Activated CD4-positive, alpha-beta T cell treated with anti-CD3 and anti-CD28 coated beads, Interleukin-2, amount 50 U/mL, for 16 hours (primary cell): ENCODE measurements at regions not wholly inside any gene's neighbourhood (a gene's known extent, or its start where the extent isn't known, plus 50 kb on each side); places are given as distances from the start of the nearest gene placed in this dataset.

Experiments used
- DNase-seq: peaks from one replicate; pipeline ENCODE4 v3.0.0-alpha.2; 2020

DNA sequence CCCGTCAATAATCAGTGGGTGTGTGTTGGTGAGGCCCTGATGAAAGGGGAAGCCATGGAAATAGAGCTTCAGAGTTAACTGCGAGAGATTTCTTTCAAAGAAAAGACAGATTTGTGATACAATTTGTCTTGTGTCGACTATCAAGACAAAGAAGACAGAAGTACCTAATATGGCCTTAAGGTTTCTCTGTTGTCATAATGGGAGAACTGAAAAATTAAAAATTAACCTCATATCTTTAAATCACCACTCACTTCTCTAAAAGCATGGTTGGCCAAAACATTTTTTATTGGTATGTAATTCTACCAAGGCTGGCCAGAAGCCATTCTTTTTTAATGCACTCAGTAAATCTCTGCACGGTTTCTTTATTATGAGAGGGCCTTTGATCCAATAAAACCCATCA lies 282.9 kb upstream of the WWC1 start:
- DNase-seq = no peak

DNA sequence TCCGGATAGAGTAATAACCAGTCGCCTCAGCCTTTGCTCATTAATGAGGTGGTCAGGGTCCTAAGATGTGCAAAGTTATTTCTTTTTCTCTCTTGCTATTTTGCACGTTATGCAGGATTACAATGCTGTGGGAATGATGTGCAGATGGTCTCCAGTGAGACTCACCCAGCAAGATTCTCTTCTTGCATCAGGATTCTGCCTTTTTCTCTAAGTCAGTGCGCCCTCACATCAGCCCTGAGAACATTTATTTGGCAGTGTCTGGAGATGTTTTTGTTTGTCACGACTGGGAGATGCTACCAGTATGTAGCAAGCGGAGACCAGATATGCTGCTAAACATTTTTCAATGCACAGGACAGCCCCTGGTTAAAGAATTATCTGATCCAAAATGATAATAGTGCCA lies 280.3 kb upstream of the WWC1 start:
- no peak for DNase-seq

DNA sequence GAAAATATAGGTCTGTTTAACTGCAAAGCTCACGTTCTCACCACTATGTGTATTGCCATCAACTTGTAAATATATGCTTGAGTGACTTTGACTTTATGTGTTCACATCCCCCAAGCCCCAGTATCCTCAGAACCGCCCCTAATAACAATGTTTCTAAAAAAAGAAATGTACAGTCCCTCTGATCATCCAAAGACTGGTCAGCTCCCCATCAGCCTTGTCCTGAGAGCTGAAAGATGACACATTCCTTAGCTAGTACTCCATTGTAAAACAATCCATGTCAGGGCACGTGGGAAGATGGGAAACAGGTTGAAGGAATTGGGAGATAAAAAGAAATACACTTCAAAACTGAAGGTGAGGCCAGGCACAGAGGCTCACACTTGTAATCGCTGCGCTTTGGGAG lies 279.4 kb upstream of the WWC1 start:
- DNase-seq = no peak

DNA sequence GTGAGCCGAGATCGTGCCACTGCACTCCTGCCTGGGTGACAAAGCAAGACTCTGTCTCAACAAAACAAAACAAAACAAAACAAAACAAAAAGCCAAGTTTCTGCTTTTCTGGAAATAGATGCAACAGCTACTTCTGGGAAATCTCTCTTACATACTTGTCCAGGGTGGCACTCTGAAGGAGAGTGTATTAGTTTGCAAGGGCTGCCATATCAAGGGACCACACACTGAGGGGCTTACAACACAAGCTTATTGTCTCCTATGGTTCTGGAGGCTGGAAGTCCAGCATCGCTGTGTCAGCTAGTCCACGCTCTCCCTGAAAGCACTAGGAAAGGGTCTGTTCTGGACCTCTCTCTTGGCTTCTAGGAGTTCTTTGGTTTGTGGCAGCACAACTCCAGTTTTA lies 277.9 kb upstream of the WWC1 start:
- no peak for DNase-seq

DNA sequence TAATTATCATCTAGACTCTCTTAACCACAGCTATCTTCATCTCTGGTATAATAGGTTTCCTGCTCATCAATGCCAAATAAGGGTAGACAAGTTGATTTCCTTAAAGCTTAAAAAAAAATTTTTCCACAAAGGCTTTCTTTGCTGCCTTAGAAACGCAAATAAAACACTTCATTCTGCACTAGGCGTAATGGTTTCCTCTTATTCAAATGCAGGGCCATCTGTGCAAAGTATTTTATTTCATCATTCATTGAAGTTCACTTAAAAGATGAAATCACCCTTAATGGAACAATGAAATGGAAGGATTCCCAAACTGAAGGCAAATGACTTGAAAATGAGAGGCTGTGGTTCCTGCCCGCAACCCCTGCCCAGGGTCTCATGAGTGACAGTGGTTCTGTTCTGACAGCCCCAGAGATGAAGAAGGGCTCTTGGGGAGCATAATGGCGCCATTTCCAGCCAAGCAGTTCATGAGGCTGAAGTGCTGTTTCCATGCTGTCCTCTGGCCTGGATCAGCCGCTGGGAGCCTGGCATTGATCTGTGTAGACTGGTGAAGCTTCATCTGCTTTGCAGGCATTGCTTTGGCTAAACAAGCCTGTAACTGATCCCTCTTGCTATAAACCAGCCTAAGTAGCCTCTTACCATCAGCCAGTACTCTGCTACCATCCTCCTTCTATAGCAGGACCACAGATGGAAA lies 276.9 kb upstream of the WWC1 start:
- DNase-seq = no peak

DNA sequence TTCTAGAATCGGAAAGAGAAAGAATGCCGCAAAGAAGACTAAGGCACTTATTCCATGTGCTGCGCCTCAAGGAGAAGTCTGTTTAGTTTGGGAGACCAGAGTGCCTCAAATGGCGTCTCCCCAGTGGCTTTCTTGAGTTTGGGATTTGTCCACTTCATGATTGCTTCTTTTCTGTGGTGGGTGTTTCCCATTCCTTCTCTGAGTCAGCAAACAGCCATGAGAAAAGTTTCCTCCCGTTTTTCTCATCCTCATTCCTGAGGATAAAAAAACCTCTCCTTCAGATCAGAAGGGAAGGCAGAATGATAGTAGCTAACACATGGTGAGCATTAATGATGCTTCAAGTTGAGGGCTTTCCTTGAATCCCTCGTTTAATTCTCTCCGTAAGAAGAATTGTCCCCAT lies 275.9 kb upstream of the WWC1 start:
- DNase-seq = no peak

DNA sequence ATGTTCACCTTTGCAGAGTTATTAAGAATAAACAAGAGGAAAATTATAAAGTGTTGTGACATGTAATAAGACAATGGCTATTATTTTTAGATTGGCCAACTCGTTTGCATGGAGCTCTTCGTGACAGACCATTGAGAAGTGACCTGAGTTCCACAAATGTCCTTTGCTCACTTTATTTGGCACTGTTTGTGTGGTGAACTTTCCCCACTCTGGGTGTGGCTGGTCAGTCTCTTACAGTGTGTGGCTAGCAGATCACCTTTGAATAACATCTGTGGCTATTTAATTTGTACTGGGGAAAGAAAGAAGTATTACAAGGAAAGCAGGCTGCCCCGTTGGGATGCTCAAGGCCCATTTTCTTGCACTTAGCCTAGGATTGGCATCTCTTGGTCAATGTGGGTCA lies 274.1 kb upstream of the WWC1 start:
- no peak for DNase-seq

DNA sequence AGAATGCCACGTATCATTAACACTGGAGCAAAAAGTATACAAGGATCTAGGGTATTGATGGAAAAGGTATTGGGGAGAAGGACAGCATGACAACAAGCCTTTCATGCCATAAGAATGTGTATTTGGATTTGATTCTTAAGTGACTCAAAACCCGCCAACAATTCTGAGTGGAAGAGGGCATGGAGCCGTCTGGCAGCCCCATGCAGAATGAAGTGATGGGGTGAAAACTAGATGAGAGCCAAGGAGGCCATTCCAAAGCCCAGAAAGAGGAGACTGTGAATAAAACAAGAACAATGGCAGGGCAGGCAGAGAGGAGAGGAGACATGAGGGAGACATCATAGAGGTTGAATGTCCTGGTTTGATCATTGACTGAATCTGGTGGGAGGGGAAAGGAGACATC lies 272.3 kb upstream of the WWC1 start:
- no peak for DNase-seq

DNA sequence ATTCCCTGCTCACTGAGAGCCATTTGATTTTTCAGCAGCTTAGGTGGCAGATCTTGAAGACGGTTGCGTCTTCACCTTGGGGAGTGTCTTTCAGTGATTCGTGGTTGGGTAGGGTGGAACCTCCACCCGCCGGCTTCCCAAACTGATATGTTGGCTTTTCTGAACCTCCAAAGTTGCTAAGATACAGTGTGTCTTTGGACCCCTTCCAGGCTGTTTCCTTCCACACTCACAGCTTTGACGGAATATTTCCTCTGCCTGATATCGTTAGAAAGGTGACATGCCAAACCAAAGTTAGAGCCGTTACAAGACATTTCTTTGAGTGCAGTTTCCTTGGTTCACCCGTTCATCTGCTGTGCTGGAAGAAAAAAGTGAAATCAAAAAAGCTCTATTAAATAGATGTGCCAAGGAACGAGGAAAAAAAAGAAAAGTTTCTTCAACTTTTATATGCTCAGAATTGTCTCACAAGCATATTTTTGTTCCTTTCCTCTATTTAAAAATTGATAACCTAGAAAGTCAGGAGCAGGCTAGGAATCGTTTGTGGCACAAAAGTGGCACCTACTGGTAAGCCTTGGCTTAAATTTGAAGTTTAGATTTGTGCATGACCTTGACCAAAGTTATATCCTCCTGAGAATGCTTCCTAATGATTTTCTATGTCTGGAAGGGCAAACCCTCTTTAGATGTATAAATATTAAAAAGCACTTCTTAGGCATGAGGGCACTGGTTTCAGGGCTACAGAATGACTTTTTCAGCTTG lies 270.7 kb upstream of the WWC1 start:
- DNase-seq = no peak

DNA sequence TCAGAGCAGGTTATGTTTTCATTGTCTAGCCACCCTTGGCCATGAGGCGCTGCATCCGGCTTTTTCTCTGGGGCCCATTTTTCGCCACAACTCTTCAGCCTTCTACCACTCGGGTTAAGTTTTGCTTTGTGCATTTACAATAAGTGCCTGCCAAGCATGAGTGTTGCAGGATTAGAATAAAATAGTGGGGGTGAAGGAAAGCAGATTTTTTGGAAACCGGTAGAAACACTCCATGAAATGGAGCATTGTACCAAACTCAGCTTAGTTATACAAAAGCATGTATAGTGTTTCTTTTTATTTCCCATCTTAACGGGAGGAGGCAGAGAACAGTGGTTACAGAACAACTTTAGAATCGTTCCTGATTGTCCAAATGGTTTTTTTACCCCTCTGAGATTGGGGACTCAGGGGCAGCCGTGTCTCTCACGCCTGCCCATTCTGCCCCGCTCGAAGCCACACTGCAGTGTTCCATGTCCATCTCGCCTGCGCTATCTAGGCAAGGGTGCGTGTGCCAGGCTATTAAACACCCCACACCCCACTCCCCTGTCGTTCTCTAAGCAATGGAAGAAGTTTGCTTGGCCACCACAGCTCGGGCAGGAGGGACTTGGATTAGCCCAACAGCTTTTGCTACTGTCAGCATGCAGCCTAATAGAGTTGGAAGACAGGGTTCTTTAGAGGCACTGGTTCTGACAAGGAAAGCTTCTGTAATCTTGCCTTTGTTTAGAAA lies 268.8 kb upstream of the WWC1 start:
- DNase-seq = no peak

DNA sequence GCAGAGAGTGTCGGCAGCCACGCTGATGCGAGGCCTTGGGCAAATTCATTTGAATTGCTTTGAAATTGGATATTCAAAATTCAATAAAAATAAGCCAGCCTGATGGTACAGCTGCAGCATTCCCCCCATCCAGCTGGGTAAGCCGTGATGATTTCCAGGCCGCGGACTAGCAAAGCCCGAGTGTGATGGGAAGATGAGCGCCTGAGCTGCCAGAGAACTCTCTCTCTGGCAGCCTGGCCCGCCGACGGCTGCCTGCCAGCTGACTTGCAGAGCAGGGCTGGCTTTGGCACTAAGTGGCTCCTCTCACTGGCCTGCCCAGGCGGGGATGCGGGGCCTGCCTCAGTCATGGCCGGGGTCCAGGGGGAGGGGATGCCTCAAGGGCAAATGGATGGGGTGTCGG lies 268.3 kb upstream of the WWC1 start:
- DNase-seq = no peak

DNA sequence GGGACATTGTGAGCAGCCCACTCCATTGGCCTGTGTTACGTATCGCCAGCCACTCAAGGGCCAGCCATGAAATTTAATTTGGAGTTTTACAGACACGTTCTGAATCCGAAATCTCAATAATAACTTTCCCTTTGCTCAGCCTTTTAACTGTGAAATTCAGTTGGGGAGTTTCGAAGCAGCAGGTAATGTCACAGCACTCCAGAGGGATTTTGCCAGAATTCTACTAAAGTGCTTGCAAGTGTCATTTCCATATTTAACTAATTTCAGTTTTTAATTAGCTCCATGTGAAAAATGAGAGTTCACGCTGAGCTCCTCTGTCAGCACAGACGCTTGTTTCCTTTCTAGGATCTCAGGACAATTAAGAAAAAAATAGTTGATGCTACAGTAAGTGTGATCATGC lies 267.1 kb upstream of the WWC1 start:
- no peak for DNase-seq

DNA sequence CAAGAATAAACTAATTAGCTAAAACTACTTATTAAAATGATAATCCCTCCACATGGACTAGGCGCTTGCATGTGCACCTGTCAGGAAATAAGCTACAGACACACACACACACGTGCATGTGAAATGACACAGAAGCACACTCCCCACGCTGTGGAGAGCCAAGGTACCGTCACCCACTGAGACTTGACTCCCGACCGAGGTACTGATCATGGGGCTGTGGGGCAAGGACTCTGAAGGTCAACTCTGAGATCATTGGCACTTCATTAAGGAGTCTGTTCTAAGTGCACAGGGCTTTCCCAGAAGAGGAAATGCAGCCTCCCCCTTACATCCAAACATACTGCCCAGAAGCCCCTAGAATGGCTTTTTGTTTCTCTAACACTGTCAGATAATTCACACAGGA lies 264.4 kb upstream of the WWC1 start:
- no peak for DNase-seq

DNA sequence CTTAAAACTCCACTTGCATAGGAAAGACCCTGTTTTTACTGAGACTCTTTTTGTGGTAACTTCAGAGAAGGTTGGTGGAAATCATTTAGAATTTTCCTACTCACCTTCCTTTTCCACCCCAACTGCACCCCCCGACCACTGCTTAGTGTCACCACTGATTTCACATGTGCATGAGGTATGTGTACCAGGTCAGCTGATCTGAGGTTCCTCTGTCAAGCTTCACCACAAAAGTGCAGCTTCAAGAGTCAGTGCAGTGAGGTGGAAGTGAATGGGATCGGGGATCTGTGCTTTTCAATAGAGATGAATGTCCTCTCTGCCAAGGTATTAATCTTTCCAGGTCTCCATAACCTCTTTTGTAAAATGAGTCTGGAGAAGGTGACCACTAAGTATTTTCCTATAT lies 260.5 kb upstream of the WWC1 start:
- DNase-seq = no peak

DNA sequence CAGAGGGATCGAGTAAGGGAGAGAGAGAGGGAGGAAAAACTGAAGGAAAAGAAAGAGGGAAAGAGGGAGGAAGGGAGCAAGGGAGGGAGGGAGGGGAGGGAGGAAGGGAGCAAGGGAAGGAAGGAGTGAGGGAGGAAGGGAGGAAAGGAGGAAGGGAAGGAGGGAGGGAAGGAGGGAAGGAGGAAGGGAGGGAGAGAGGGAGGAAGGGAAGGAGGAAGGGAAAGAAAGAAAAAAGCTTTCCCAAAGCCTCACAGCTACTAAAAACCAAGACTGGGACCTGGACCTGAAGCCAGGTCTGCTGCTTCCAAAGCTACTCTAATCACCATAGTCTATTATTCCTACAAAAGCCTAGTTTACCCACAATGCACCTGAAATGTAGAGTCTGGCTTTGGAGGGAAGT lies 259.8 kb upstream of the WWC1 start:
- no peak for DNase-seq

DNA sequence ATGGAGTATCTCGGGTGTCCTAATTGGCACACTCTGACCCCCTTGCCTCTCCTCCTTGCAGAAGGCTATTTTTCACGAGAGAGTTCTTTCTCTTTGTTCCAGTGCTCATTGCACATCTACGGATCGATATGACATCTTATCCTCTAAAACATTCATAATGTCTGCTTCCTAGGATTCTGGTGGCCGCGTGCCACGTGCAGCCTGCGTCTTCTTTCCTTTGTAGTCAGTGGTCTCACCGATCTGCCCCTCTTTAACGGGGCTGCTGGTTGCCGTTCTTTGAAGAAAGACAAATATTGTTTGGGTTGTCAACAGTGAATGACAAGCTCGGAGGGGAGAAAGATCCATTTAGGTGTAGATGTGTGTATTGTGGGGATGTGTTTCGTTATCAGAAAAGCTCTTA lies 252.4 kb upstream of the WWC1 start:
- no peak for DNase-seq

DNA sequence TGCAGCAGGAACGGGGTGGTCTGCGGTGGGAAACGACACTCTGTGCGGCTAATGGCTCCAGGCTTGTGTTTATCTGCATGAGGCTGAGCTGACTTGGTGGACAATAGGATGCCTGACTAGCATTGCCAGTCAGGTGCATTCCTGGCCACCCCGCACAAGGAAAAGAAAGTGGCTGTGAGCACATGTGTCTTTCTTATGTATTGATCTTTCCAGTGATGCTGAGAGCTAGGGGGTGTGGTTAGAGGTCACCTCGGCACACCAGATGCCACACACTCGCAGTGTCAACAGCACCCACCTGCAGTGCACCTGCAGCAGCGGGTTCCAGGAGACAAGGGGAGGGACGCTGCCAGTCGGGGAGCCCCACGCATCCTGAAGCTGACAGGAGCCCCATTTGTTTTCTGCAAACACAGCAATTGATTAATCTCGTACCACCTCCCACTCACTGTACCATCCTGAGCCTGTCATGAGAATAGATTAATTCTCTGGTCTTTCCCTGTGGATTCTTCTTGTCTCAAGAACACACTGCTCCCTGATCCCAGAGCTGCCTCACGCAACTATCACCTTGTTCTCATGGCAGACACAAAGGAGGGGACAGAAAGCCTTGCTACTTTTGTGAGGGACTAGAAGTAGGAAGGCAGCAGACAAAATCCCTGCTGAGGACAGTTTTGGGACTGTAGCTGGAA lies 251.7 kb upstream of the WWC1 start:
- no peak for DNase-seq

DNA sequence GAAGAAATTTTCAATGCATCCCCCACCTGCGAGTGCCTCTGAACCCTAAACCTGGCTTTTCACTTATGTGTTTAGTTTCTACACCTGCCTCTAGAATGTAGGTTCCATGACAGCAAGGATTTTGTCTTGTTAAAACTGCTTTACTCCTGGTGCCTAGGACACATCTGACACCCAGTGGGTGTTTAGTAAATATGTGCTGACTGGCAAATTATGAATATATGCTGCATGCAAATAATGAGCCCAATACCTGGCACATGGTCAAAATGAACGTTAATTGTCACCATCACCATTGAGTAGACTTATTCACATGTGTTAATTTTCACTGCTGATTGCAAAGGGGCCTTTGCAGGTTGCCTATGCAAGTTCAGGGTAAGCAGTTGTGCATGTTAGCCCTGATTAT lies 249.9 kb upstream of the WWC1 start:
- no peak for DNase-seq

DNA sequence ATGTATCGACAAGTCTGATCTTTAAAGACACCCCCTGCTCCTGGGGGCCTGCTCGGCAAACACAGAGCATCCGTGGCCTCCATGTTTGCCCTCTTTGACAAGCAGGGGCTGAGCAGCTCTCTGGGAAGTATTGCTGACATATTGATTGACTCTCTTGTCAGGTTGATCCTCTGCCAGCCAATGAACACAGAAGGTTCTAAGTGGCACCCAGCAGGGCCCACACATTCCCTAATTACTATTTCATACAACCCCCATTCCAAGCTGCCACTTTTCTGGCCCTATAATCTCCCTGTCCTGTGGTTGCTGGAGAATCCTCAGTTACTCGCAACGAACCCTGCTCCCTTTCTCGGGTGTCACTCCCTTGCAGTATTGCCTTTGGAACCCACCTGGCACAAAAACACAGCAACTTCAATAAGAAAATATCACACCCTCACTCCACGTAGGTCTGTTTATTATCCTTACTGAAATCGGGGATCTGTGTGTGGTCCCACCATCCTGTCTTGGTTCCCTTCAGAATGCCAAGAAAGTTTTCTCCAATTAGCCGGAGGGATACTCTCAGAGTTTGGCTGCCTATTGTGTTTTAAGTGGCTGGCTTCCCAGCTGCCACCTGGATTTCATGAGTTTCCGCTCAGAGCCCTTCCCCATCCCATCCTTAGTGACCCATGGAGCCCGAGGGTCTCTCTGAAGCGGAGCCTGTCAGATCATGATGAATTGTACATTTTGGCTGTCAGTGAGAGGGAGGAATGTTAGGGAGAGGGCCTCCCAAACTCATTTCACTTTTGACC lies 249.0 kb upstream of the WWC1 start:
- no peak for DNase-seq

DNA sequence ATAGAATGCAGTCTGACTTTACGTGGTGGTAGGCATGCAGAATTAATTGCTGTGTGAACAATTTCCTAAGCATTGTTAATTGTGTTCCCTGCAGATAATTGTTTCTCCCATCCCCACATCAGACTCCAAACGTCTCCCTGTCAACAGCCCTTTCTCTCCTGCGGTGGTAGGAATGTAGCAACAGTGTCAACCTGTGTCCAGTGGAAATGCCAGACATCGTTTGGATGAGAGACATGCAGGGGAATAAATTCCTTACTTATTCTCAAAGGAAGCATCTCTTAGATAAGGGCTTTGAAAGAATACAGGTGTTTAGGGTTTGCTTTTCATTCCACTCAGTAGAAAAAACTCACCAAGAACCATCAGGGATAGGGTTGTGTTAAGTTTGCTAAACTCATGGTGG lies 245.3 kb upstream of the WWC1 start:
- DNase-seq = no peak

DNA sequence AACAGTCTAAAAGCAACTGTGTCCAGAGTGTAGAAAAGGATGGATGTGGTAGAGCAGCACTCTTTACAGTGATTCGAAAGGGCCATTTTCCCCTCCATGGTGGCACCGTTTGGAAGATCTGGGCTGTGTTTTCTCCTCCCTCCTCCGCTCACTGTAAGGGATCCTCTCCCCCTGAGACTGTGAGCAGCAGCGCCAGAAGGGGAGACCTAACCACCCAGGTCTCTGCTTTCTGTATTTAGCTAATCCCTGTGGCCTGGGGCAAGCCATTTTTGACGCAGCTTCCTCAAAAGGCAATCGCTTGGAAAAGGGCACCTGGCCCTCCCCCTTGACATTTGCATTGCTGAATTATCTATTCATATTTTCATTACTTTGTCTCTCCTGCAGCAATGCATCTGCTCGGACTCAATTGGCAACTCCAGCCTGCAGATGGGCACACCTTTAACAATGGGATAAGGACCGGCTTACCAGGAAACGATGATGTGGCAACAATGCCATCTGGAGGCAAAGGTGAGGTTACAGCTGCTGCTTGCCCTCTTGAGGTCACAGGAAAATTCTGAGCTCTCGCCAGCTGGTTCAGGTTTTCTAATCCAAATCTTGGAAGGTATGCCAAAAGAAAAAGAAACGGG lies 244.3 kb upstream of the WWC1 start:
- DNase-seq = peak; percentile 4

DNA sequence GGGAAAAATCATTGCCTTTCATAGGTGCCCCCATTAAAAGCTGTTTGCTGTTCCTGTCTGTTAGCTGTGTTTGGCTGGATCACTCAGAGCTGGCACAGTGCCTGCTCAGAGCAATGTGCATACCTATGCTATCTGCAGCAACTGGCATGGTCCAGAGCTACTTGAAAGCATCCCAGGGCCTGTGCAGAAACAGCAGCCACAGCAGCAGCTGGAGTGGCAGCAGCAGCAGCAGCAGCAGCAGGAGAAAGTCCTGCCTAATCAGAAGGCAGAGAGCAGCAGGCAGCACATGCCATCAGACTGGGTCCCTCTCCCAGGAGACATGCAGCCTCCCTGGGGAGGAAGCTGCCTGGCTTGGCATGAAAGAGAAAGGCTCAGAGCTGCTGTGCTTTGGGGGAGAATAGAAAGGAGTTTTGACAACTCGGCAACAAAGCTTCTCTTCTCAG lies 243.8 kb upstream of the WWC1 start:
- DNase-seq = no peak
